Effector memory CD8-positive, alpha-beta T cell (primary cell): ENCODE measurements at regions not wholly inside any gene's neighbourhood (a gene's known extent, or its start where the extent isn't known, plus 50 kb on each side); places are given as distances from the start of the nearest gene placed in this dataset.

Experiments
- ATAC-seq: fragments of 150-1000 bp; cut with Tn5 transposase; replicated peaks from 2 replicates; pipeline ENCODE4 v1.10.0; 2021; ENCODE audit warnings: mild to moderate bottlenecking, moderate library complexity
- DNase-seq, 3 experiments: peaks; one replicate each; pipeline ENCODE4 v3.0.0; 2021
- H3K27ac Mint-ChIP-seq, 2 donors: one replicate each; pipeline ENCODE4 v1.8.0; 2022; ENCODE audit warnings: mild to moderate bottlenecking in 2 of 2, mixed read lengths in 2 of 2, moderate library complexity in 2 of 2
- H3K27me3 Mint-ChIP-seq, 2 donors: one replicate each; pipeline ENCODE4 v1.8.0; 2022; ENCODE audit warnings: mixed read lengths in 2 of 2
- H3K36me3 Mint-ChIP-seq: one replicate; pipeline ENCODE4 v1.8.0; 2022; ENCODE audit warnings: mild to moderate bottlenecking, moderate library complexity, mixed read lengths; ENCODE audit not compliant: insufficient read depth
- H3K4me1 Mint-ChIP-seq, 2 donors: one replicate each; pipeline ENCODE4 v1.8.0; 2022; ENCODE audit warnings: low read depth in 2 of 2, mixed read lengths in 2 of 2
- H3K4me3 Mint-ChIP-seq, 2 donors: one replicate each; pipeline ENCODE4 v1.8.0; 2022; ENCODE audit warnings: mild to moderate bottlenecking in 2 of 2, mixed read lengths in 2 of 2, moderate library complexity in 2 of 2
- H3K9me3 Mint-ChIP-seq, 2 donors: one replicate each; pipeline ENCODE4 v1.8.0; 2022; ENCODE audit warnings: mixed read lengths in 2 of 2

DNA sequence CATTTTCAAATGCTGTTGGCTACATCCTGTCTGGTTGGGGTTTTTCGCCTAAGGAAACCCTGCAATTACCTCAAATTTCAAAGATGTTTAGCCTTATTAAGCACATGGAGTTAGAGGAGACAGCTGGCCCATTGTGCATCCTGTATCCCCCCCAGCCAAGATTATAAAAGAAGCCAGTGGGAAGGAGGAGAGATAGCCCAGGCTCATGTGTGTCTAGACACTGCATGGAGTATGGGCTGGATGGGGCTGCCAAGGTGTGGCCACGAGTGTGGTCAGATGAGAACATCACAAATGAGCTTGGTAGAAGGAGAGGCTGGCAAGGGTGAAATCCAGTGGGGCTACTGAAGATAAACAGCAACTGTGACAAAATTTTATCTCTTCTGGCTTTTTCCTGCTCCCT lies 270.0 kb upstream of the TBC1D5 start:
- Mint-ChIP-seq H3K36me3 (no peaks in the 10 kb centered on the region), H3K4me3 (no peak overlapping the region), H3K27ac (no peak overlapping the region), H3K9me3 (peaks cover 0 to 2% of the 10 kb centered on the region in 2 donors), H3K27me3 (peaks cover 23 to 47% of the 10 kb centered on the region in 2 donors), H3K4me1 (no peaks in the 10 kb centered on the region)
- ATAC-seq (no peak), DNase-seq (no peak)

- no peak for ATAC-seq
- Mint-ChIP-seq H3K4me3 (no peak overlapping the region), H3K9me3 (peaks cover 0 to 2% of the 10 kb centered on the region in 2 donors), H3K27me3 (peaks cover 18 to 40% of the 10 kb centered on the region in 2 donors), H3K4me1 (no peaks in the 10 kb centered on the region), H3K36me3 (no peaks in the 10 kb centered on the region), H3K27ac (no peak overlapping the region)
- DNase-seq, result no peak
Measured at GRCh38 chr3:18011387-18011786, 269.0 kb upstream of the TBC1D5 start.

DNA sequence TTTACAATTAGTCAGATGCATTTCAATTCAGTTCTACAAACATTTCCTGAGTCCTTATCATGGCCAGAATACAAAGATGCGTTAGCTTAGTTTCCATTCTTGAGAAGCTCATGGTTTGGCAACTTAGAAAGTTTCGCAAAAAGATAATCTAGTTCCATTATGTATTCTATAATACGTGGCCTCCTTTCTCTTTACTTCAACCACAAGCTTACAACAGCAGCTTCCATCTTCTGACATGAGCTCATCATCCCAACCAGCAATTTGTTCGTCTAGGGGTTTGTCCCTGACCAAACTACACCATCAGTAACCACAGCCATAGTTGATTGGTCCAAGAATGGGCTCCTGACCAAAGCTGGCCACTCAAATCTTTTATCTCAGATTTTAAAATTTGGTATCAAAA lies 267.6 kb upstream of the TBC1D5 start:
- no peaks in the 10 kb centered on the region for H3K36me3 Mint-ChIP-seq
- H3K27me3 Mint-ChIP-seq, result peaks cover 25 to 43% of the 10 kb centered on the region in 2 donors
- H3K27ac Mint-ChIP-seq, result no peak overlapping the region
- ATAC-seq (no peak), DNase-seq (no peak)
- H3K9me3 Mint-ChIP-seq, result peaks cover 0 to 2% of the 10 kb centered on the region in 2 donors
- H3K4me1 Mint-ChIP-seq, result no peaks in the 10 kb centered on the region
- no peak overlapping the region for H3K4me3 Mint-ChIP-seq

GRCh38 chr3:18008706-18009368 lies 266.4 kb upstream of the TBC1D5 start:
- peaks cover 37 to 52% of the 10 kb centered on the region in 2 donors for H3K27me3 Mint-ChIP-seq
- DNase-seq (no peak), ATAC-seq (no peak)
- no peaks in the 10 kb centered on the region for H3K4me1 Mint-ChIP-seq
- H3K9me3 Mint-ChIP-seq, result peaks cover 0 to 2% of the 10 kb centered on the region in 2 donors
- H3K36me3 Mint-ChIP-seq, result no peaks in the 10 kb centered on the region
- H3K27ac Mint-ChIP-seq, result no peak overlapping the region
- H3K4me3 Mint-ChIP-seq, result no peak overlapping the region

DNA sequence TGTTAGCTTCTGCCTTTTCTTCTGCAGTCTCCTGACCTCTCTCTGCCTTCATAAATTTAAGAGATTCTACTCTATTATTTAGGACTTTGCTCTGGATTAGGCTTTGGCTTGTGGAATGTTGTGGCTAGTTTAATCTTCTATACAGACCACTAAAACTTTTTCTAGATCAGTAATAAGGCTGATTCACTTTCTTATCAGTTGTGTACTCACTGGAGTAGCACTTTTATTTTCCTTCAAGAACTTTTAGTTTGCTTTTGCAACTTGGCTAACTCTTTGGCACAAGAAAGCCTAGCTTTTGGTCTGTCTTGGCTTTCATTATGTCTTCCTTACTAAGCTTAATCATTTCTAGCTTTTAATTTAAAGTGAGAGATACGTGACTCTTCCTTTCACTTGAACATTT lies 265.5 kb upstream of the TBC1D5 start:
- DNase-seq (no peak), ATAC-seq (no peak)
- Mint-ChIP-seq H3K36me3 (no peaks in the 10 kb centered on the region), H3K4me1 (no peaks in the 10 kb centered on the region), H3K27me3 (peaks cover 41 to 51% of the 10 kb centered on the region in 2 donors), H3K27ac (no peak overlapping the region), H3K4me3 (no peak overlapping the region), H3K9me3 (peaks cover 0 to 2% of the 10 kb centered on the region in 2 donors)

GRCh38 chr3:17995769-17996168 lies 253.3 kb upstream of the TBC1D5 start:
- Mint-ChIP-seq H3K36me3 (no peaks in the 10 kb centered on the region), H3K4me1 (no peaks in the 10 kb centered on the region), H3K27ac (no peak overlapping the region), H3K27me3 (peaks cover 7% of the 10 kb centered on the region in 2 donors), H3K9me3 (no peaks in the 10 kb centered on the region), H3K4me3 (no peak overlapping the region)
- ATAC-seq, result no peak
- no peak for DNase-seq

- Mint-ChIP-seq H3K27me3 (peaks cover 12% of the 10 kb centered on the region in 2 donors), H3K36me3 (no peaks in the 10 kb centered on the region), H3K9me3 (no peaks in the 10 kb centered on the region), H3K27ac (no peak overlapping the region), H3K4me3 (no peak overlapping the region), H3K4me1 (no peaks in the 10 kb centered on the region)
- no peak for DNase-seq
- no peak for ATAC-seq
Measured at GRCh38 chr3:17994167-17994566, 251.7 kb upstream of the TBC1D5 start.

DNA sequence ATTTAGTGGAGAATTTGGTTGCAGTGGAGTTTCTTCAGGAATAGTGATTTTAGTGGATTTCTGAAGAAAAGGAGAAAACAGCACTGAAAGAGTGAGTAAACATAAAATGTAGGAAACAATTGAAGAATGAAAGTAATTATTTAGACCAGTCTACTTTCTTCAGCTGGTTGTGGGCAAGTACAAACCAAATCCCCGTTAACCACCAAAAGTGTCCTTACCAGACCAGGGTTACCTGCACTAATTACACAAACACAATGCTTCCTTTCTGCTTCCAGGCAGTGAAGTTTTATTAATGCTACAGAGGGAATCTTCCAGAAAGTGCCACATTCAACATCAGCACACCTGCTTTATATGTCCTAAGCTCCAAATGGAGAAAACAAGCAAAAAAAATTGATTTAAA lies 248.0 kb upstream of the TBC1D5 start:
- no peaks in the 10 kb centered on the region for H3K4me1 Mint-ChIP-seq
- no peak overlapping the region for H3K27ac Mint-ChIP-seq
- H3K9me3 Mint-ChIP-seq, result no peaks in the 10 kb centered on the region
- no peak overlapping the region for H3K4me3 Mint-ChIP-seq
- peaks cover 16% of the 10 kb centered on the region in 2 donors for H3K27me3 Mint-ChIP-seq
- no peaks in the 10 kb centered on the region for H3K36me3 Mint-ChIP-seq
- DNase-seq (no peak), ATAC-seq (no peak)

DNA sequence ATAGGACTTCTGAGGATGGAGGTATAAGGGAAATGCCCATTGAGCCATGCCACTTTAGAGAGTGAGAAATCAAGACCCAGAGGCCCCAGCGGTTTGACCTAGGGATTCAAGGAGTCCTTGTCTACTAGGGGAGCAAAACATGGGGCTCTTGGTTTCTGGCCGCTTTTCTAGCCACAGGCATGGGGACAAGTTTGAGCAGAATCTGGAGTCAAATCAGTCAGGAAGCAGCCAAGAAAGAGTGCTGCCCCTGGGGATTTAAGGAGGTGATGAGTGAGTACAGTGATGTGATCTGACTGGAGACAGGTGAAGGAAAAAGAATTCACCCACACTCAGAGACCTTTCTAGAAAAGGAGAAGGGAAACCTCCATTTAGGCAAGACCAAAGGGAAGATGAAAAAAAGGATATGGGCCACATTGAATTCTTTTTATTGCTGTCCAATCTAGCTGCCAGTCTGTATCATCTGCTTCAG lies 244.0 kb upstream of the TBC1D5 start:
- DNase-seq (no peak), ATAC-seq (no peak)
- Mint-ChIP-seq H3K27ac (no peak overlapping the region), H3K4me1 (no peaks in the 10 kb centered on the region), H3K9me3 (no peaks in the 10 kb centered on the region), H3K27me3 (peaks cover 24 to 28% of the 10 kb centered on the region in 2 donors), H3K4me3 (no peak overlapping the region), H3K36me3 (no peaks in the 10 kb centered on the region)

- H3K4me1 Mint-ChIP-seq, result no peaks in the 10 kb centered on the region
- DNase-seq, result no peak
- H3K27me3 Mint-ChIP-seq, result peaks cover 24 to 28% of the 10 kb centered on the region in 2 donors
- ATAC-seq, result no peak
- no peaks in the 10 kb centered on the region for H3K36me3 Mint-ChIP-seq
- no peaks in the 10 kb centered on the region for H3K9me3 Mint-ChIP-seq
- H3K27ac Mint-ChIP-seq, result no peak overlapping the region
- no peak overlapping the region for H3K4me3 Mint-ChIP-seq
Measured at GRCh38 chr3:17985658-17986347, 243.4 kb upstream of the TBC1D5 start.

- Mint-ChIP-seq H3K9me3 (no peaks in the 10 kb centered on the region), H3K36me3 (no peaks in the 10 kb centered on the region), H3K27ac (no peak overlapping the region), H3K4me3 (no peak overlapping the region), H3K4me1 (no peaks in the 10 kb centered on the region), H3K27me3 (peaks cover 28 to 36% of the 10 kb centered on the region in 2 donors)
- no peak for ATAC-seq
- no peak for DNase-seq
Measured at GRCh38 chr3:17983106-17983505, 240.7 kb upstream of the TBC1D5 start.

DNA sequence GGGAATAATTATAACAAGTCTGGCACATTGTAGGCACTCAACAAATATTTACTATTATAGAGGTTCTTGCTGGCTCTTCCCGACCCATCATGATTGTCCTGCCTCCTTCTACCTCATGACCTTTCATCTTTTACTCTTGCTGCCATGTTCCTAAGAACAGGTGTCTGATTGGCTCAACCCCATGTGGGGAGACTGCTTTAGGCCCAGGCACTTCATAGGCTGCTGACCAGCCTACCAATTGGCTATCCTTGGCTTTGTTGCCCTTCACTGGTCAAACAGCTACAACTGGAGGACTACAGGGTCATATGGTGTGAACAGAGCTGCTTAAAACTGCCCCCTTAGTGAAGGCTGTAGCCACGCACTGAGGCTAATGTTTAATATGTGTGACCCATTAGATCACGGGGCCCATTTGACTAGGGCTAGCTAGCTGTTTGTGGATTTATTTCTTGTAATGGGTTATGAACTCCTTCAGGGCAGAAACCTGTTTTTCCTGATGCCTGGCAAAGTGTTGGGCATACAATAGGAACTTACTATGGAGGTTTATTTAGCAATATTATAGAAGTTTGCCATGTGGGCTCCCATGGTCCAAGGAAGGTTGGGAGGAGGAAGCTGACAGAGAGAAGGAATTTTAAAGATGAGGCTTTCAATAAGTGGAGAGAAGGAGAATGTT lies 239.9 kb upstream of the TBC1D5 start:
- no peaks in the 10 kb centered on the region for H3K4me1 Mint-ChIP-seq
- H3K9me3 Mint-ChIP-seq, result no peaks in the 10 kb centered on the region
- H3K27me3 Mint-ChIP-seq, result peaks cover 28 to 43% of the 10 kb centered on the region in 2 donors
- DNase-seq (no peak), ATAC-seq (no peak)
- H3K36me3 Mint-ChIP-seq, result no peaks in the 10 kb centered on the region
- no peak overlapping the region for H3K27ac Mint-ChIP-seq
- H3K4me3 Mint-ChIP-seq, result no peak overlapping the region

DNA sequence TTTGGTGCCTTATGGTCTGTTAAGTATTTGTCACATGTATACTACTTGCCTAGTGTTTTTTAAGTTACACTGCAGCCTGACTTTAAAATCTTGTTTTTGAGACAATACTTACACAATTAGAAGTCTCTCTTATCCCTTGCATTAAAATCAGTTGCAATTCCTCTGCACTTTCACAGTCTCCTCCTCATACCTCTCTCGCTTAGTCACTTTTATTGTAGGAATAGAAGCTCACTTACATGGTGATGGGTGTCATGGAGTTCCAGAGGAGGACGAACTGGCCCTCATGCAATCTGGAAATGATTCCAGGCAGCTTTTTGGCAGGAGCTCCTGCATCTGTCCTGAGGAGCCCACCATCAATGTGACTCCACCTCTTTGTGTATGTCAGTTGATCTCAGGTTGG lies 238.4 kb upstream of the TBC1D5 start:
- Mint-ChIP-seq H3K4me3 (no peak overlapping the region), H3K27me3 (peaks cover 28 to 43% of the 10 kb centered on the region in 2 donors), H3K27ac (no peak overlapping the region), H3K9me3 (no peaks in the 10 kb centered on the region), H3K36me3 (no peaks in the 10 kb centered on the region), H3K4me1 (no peaks in the 10 kb centered on the region)
- DNase-seq, result no peak
- ATAC-seq, result no peak

DNA sequence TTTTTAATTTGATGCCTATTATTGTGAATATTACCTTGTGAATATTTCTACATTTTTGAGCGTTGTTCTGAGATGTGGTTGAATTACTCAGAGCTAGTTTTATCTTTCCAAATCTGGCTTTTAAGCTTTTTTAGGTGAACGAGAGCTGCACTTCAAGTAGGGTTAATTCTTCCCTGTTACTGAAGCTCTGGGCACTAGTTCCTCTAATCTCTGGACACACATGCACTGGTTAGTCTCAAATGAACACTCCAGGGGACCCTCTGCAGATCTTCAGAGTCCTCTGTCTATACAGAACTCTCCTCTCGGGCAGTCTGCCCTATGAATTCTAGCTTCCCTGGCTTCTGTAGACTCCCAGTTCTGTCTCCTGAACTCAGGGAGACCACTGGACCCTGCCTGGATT lies 237.5 kb upstream of the TBC1D5 start:
- Mint-ChIP-seq H3K36me3 (no peaks in the 10 kb centered on the region), H3K9me3 (no peaks in the 10 kb centered on the region), H3K27me3 (peaks cover 28 to 43% of the 10 kb centered on the region in 2 donors), H3K4me3 (no peak overlapping the region), H3K4me1 (no peaks in the 10 kb centered on the region), H3K27ac (no peak overlapping the region)
- no peak for DNase-seq
- ATAC-seq, result no peak
